Aorta (tissue), 5 donors: ENCODE measurements at regions not wholly inside any gene's neighbourhood (a gene's known extent, or its start where the extent isn't known, plus 50 kb on each side); places are given as distances from the start of the nearest gene placed in this dataset.
"Not testable (repeated sequence)": the region's sequence is repeated elsewhere in the genome, so short reads cannot be mapped to it uniquely, and the experiment has no call there.

Source experiments
- ATAC-seq: fragments of 200-7000 bp; cut with Tn5 transposase; one replicate; pipeline ENCODE4 v1.9.1; 2022; ENCODE audit warnings: moderate library complexity; ENCODE audit not compliant: low FRiP score
- DNase-seq, 2 donors: peaks; one replicate each; pipeline ENCODE4 v3.0.0-alpha.2; 2020
- H3K27ac ChIP-seq, 2 donors: one replicate each; pipeline ENCODE4 v1.5.1; 2013; ENCODE audit warnings: low read length in 2 of 2, mild to moderate bottlenecking in 2 of 2, moderate library complexity in 2 of 2, control low read depth in 1 of 2, inconsistent platforms in 1 of 2, low read depth in 1 of 2
- H3K27me3 ChIP-seq, 2 donors: one replicate each; pipeline ENCODE4 v1.6.1; 2013; ENCODE audit warnings: control low read depth in 1 of 2, low read length in 1 of 2, mild to moderate bottlenecking in 1 of 2, moderate library complexity in 1 of 2; ENCODE audit not compliant: insufficient read depth in 2 of 2, control insufficient read depth in 1 of 2
- H3K36me3 ChIP-seq, 2 donors: one replicate each; pipeline ENCODE4 v1.6.1; 2013; ENCODE audit warnings: control low read depth in 1 of 2, low read length in 1 of 2, mild to moderate bottlenecking in 1 of 2; ENCODE audit not compliant: insufficient read depth in 2 of 2, control insufficient read depth in 1 of 2
- H3K4me1 ChIP-seq, 2 donors: one replicate each; pipeline ENCODE4 v1.6.1; 2013; ENCODE audit warnings: low read length in 2 of 2, control low read depth in 1 of 2, mild to moderate bottlenecking in 1 of 2, moderate library complexity in 1 of 2; ENCODE audit not compliant: insufficient read depth in 2 of 2, control insufficient read depth in 1 of 2
- H3K4me3 ChIP-seq, 2 donors: one replicate each; pipeline ENCODE4 v1.5.1; 2013; ENCODE audit warnings: low read length in 2 of 2, control low read depth in 1 of 2, mild to moderate bottlenecking in 1 of 2
- H3K9me3 ChIP-seq: one replicate; pipeline ENCODE4 v1.6.1; 2013; ENCODE audit warnings: mild to moderate bottlenecking, low read length; ENCODE audit not compliant: control insufficient read depth
- WGBS, 2 donors: extraction: QIAGEN DNeasy Blood & Tissue Kit; methylation state at CpG; one replicate each; pipeline ENCODE4 v1.1.7; 2013; 5-methylcytosine and 5-hydroxymethylcytosine counted together
- intact Hi-C, 2 donors: fragments of 100-400 bp; cut with DNase I; formaldehyde crosslinking; loops; one replicate each; pipeline versions ENCODE4 v1.14.2 to v1.15.0; 2022
- donor health status: healthy with polysubstance abuse.
- donor health status: Bipolar disorder and iron deficiency.
- donor health status: DM: no; HTN: no; CAD: no.
- donor health status: DM: no; HTN: no; CAD: no.
- donor health status: DM: yes; HTN: yes; CAD: no.

- intact Hi-C loops, ATAC-seq: not testable (repeated sequence)
- 77 to 79% methylated on average over 6 to 7 of the region's 7 CpGs for WGBS, 2 donors
Observed at GRCh38 chr2:47716307-47716706, 66.6 kb upstream of the MSH6 start.

DNA sequence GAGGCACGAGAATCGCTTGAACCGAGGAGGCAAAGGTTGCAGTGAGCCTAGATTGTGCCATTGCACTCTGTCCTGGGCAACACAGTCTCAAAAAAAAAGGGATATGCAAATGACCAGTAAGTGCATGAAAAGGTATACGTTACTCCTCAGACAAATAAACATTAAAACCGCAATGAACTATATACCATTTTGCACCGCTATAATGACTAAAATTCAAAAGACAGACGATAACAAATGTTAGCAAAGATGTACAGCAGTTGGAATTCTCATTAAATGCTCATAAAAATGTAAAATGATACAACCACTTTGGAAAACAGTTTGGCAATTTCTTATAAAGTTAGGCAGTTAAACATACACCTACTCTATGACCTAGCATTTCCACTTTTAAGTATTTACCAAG lies 67.4 kb upstream of the MSH6 start:
- ATAC-seq (no peak), DNase-seq (no peak)
- 82 to 87% methylated on average over 7 of the region's 7 CpGs for WGBS, 2 donors
- Histone ChIP-seq H3K4me1 (no peaks in the 10 kb centered on the region), H3K4me3 (no peak overlapping the region), H3K27ac (no peak overlapping the region), H3K27me3 (no peaks in the 10 kb centered on the region), H3K9me3 (no peaks in the 10 kb centered on the region), H3K36me3 (no peaks in the 10 kb centered on the region)
- intact Hi-C loops, result no loop called here

More at GRCh38 chr2:47716307-47716706, 66.6 kb upstream of the MSH6 start:
- not testable (repeated sequence) for H3K4me1 ChIP-seq, H3K27ac ChIP-seq, H3K36me3 ChIP-seq, H3K9me3 ChIP-seq, H3K27me3 ChIP-seq, DNase-seq, H3K4me3 ChIP-seq

DNA sequence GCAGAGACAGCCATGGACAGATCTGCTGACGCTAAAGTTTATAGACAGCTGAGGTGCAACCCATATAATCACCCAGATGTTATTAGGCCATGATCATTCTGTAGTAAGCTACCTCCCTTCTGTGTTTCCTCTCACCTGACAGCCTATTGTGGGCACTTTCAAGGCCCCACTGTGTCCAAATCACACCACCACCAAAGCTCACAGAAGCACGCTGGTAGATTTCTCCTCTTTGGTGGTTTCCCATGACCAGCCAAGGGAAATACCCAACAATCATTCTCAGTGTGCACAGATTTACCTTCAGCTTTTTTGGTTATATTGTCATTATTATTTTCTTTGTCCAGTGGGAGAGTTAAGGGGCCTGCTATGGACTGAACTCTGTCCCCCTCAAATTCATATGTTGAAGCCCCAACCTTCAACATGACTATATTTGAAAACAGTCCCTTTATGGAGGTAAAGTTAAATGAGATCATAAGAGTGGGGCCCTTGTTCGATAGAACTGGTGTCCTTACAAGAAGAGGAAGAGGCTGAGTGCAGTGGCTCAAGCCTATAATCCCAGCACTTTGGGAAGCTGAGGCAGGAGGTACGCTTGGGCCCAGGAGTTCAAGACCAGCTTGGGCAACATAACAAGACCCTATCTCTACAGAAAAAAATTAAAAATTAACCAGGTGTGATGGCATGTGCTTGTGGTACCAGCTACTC lies 74.0 kb upstream of the MSH6 start:
- 89 to 90% methylated on average over 4 of the region's 4 CpGs for WGBS, 2 donors
- intact Hi-C loops, result no loop called here
- DNase-seq, result no peak
- H3K27ac ChIP-seq, result no peak overlapping the region
- no peaks in the 10 kb centered on the region for H3K9me3 ChIP-seq
- no peaks in the 10 kb centered on the region for H3K36me3 ChIP-seq
- H3K4me1 ChIP-seq, result no peaks in the 10 kb centered on the region
- H3K4me3 ChIP-seq, result no peak overlapping the region
- H3K27me3 ChIP-seq, result no peaks in the 10 kb centered on the region
- no peak for ATAC-seq

DNA sequence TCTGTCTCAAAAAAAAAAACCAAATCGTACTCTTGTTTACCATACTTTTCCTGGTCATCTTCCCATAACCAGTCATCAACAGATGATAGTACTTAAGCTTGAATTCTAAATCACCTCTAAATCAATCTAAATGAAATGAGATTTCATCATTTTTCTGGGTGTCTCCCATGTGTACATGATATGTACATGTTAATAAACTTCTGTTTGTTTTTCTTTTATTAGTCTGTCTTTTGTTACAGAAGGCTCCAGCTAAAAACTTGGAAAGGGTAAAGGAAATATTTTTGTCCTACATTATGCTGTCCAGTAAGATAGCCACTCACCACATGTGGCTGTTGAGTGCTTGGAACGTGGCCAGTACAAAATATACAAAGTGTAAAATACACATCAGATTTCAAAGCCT lies 78.7 kb upstream of the MSH6 start:
- Histone ChIP-seq H3K4me1 (no peaks in the 10 kb centered on the region), H3K36me3 (no peaks in the 10 kb centered on the region), H3K4me3 (no peak overlapping the region), H3K27me3 (no peaks in the 10 kb centered on the region), H3K9me3 (no peaks in the 10 kb centered on the region), H3K27ac (no peak overlapping the region)
- ATAC-seq (no peak), DNase-seq (no peak)
- intact Hi-C loops, result no loop called here
- WGBS, 2 donors, result 31 to 33% methylated on average over 2 of the region's 2 CpGs

DNA sequence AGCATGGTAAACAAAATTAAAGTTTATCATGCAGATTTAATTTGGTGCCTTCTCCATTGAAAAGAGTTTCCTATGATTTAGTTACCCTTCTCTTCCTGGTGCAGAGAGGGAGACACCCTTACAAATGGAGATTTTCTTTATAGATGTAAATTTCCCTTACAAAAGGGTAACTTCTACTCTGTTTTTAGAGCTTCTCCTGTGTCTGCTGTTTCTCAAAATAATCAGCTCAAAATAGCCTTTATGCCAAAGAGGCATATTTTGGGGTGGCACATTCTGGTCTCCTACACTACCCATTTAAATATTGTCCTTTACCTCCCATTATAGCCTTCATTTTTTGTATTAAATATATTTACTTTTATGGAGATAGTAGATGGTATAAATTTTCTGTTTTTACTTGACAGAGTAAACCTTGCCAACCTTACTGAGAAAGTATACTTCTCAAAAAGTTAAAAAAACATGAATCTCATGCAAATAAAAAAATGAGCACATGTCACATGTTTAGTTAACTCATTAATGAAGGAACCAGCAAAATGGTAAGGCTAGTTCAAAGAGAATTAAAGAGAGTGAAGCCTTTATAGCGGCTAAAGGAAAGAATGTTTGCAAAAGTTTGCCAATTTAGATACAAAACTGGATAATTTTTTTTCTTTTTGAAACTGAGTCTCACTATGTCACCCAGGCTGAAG lies 83.3 kb upstream of the MSH6 start:
- Histone ChIP-seq H3K27ac (no peak overlapping the region), H3K9me3 (peaks cover 2% of the 10 kb centered on the region), H3K4me1 (no peaks in the 10 kb centered on the region), H3K36me3 (no peaks in the 10 kb centered on the region), H3K27me3 (no peaks in the 10 kb centered on the region), H3K4me3 (no peak overlapping the region)
- WGBS, 2 donors, result 99 to 100% methylated on average over 1 of the region's 1 CpG
- ATAC-seq (no peak), DNase-seq (no peak)
- intact Hi-C loops, result no loop called here

DNA sequence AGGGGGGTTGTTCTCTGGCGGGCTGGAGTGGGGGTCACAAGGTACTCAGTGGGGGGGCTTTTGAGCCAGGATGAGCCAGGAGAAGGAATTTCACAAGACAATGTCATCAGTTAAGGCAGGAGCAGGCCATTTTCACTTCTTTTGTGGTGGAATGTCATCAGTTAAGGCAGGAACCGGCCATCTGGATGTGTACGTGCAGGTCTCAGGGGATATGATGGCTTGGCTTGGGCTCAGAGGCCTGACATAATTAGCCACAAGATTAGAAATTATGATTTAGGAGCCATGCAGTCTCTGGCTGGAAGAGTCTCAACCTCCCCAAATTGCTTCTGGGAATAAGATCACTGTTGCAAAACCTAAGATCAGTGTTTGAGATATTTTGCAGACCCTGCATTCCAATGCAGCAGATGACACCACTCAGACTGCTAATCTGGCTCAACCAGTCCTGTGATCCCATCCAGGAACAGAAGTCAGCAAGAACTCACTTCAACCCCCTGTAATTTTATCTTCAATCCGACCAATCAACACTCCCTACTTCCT lies 84.4 kb upstream of the MSH6 start:
- ATAC-seq, intact Hi-C loops, H3K9me3 ChIP-seq, H3K27me3 ChIP-seq, H3K27ac ChIP-seq, DNase-seq, H3K4me3 ChIP-seq, H3K36me3 ChIP-seq, H3K4me1 ChIP-seq: not testable (repeated sequence)
- WGBS, 2 donors, result 38 to 41% methylated on average over 4 of the region's 4 CpGs

- H3K27ac ChIP-seq, H3K36me3 ChIP-seq, intact Hi-C loops, H3K27me3 ChIP-seq, H3K9me3 ChIP-seq, H3K4me1 ChIP-seq, ATAC-seq, H3K4me3 ChIP-seq, DNase-seq: not testable (repeated sequence)
- 80 to 83% methylated on average over 14 of the region's 14 CpGs for WGBS, 2 donors
Observed at GRCh38 chr2:47697681-47698435, 85.1 kb upstream of the MSH6 start.

GRCh38 chr2:47697000-47697601 lies 85.8 kb upstream of the MSH6 start:
- 53 to 67% methylated on average over 12 of the region's 12 CpGs for WGBS, 2 donors
- Histone ChIP-seq H3K4me1 (no peaks in the 10 kb centered on the region), H3K27ac (no peak overlapping the region), H3K27me3 (no peaks in the 10 kb centered on the region), H3K4me3 (no peak overlapping the region), H3K36me3 (no peaks in the 10 kb centered on the region), H3K9me3 (peaks cover 2% of the 10 kb centered on the region)
- ATAC-seq (no peak), DNase-seq (no peak)
- intact Hi-C loops, result no loop called here
